Caco-2 (cell line): ENCODE measurements at regions not wholly inside any gene's neighbourhood (a gene's known extent, or its start where the extent isn't known, plus 50 kb on each side); places are given as distances from the start of the nearest gene placed in this dataset.

ENCODE experiments used
- BruUV-seq: library from RNA; stranded (reverse); fragments of 400-500 nt; replicated peaks from 2 replicates; lab custom pipeline; 2021; lab: Mats Ljungman, UMichigan
- CTCF ChIA-PET: fragments of 300-600 bp; sonication (Branson Sonifier 250); formaldehyde crosslinking; loops from one replicate; lab custom pipeline; 2022; ENCODE audit warnings: antibody characterized with exemption; lab: Charles Lee
- POLR2A ChIA-PET: fragments of 300-600 bp; sonication (Branson Sonifier 250); formaldehyde crosslinking; loops from one replicate; lab custom pipeline; 2022; ENCODE audit warnings: antibody characterized with exemption; lab: Charles Lee
- DNase-seq, 2 experiments: peaks; one replicate each; pipeline versions ENCODE4 v3.0.0 to v3.0.0-alpha.2; 2020 to 2022
- H3K27me3 ChIP-seq: replicated peaks from 2 replicates; pipeline ENCODE4 v1.6.0; 2011; ENCODE audit warnings: low read length; ENCODE audit not compliant: control insufficient read depth, insufficient read depth
- H3K36me3 ChIP-seq: 2 replicates; pipeline ENCODE4 v1.5.1; 2011; ENCODE audit warnings: low read length; ENCODE audit not compliant: control insufficient read depth, insufficient read depth
- H3K4me1 ChIP-seq: fragments of 250-450 bp; sonication (Bioruptor Pico); 2 replicates; pipeline ENCODE4 v1.5.1; 2020; ENCODE audit warnings: mild to moderate bottlenecking
- H3K4me3 ChIP-seq: 2 replicates; pipeline ENCODE4 v1.5.1; 2011; ENCODE audit warnings: low read depth, mild to moderate bottlenecking, control low read depth, low read length
- H3K9me3 ChIP-seq: fragments of 250-450 bp; sonication (Bioruptor Pico); 2 replicates; pipeline ENCODE4 v1.5.1; 2020; ENCODE audit warnings: mild to moderate bottlenecking, moderate library complexity
- H3K27ac Mint-ChIP-seq: one replicate; pipeline ENCODE4 v1.8.0; 2022; ENCODE audit warnings: mixed read lengths; ENCODE audit not compliant: unreplicated experiment
- H3K27me3 Mint-ChIP-seq: one replicate; pipeline ENCODE4 v1.8.0; 2022; ENCODE audit warnings: mixed read lengths; ENCODE audit not compliant: insufficient read depth, unreplicated experiment
- H3K36me3 Mint-ChIP-seq: one replicate; pipeline ENCODE4 v1.8.0; 2022; ENCODE audit warnings: mild to moderate bottlenecking, mixed read lengths; ENCODE audit not compliant: insufficient read depth, unreplicated experiment
- H3K4me1 Mint-ChIP-seq: one replicate; pipeline ENCODE4 v1.8.0; 2022; ENCODE audit warnings: low read depth, mixed read lengths; ENCODE audit not compliant: unreplicated experiment
- H3K4me3 Mint-ChIP-seq: one replicate; pipeline ENCODE4 v1.8.0; 2022; ENCODE audit warnings: mild to moderate bottlenecking, moderate library complexity, mixed read lengths; ENCODE audit not compliant: unreplicated experiment
- H3K9me3 Mint-ChIP-seq: one replicate; pipeline ENCODE4 v1.8.0; 2022; ENCODE audit warnings: mixed read lengths; ENCODE audit not compliant: unreplicated experiment
- CTCF ChIP-seq, 2 experiments: fragments of 200-600 bp in 1 of 2; IDR thresholded peaks; 1 replicate in 1 of 2; 2 replicates in 1 of 2; pipeline versions ENCODE4 v1.5.1 to v1.8.0; 2011 to 2022; ENCODE audit warnings: antibody characterized with exemption in 1 of 2, control low read depth in 1 of 2, inconsistent platforms in 1 of 2, low read depth in 1 of 2, low read length in 1 of 2, mild to moderate bottlenecking in 1 of 2, moderate library complexity in 1 of 2; ENCODE audit not compliant: insufficient read depth in 1 of 2, severe bottlenecking in 1 of 2, unreplicated experiment in 1 of 2
- intact Hi-C: fragments of 100-400 bp; cut with micrococcal nuclease; formaldehyde crosslinking; loops from one replicate; pipeline ENCODE4 v1.10.0; 2022; ENCODE audit not compliant: unreplicated experiment

GRCh38 chr6:128784266-128784665, 98.7 kb upstream of the LAMA2 start:
- H3K9me3 ChIP-seq, result no peaks in the 10 kb centered on the region
- ChIA-PET POLR2A (no interaction called here), CTCF (no interaction called here)
- no peak overlapping the region for H3K4me3 ChIP-seq
- intact Hi-C loops, result no loop called here
- Mint-ChIP-seq H3K36me3 (no peaks in the 10 kb centered on the region), H3K9me3 (no peaks in the 10 kb centered on the region), H3K27ac (no peak overlapping the region), H3K27me3 (peaks cover 9% of the 10 kb centered on the region), H3K4me1 (no peaks in the 10 kb centered on the region), H3K4me3 (no peak overlapping the region)
- no peak for DNase-seq
- no TSS peak for BruUV-seq
- TF ChIP-seq CTCF (IDR thresholded peaks at IDR 0.05; ENCODE audit: insufficient read depth in 1 of 2, low read depth in 1 of 2, low read length in 1 of 2, severe bottlenecking in 1 of 2, unreplicated experiment in 1 of 2), result no peak
- H3K36me3 ChIP-seq, result no peaks in the 10 kb centered on the region
- H3K27me3 ChIP-seq, result no peaks in the 10 kb centered on the region
- H3K4me1 ChIP-seq, result no peaks in the 10 kb centered on the region

GRCh38 chr6:128768187-128768586, 114.8 kb upstream of the LAMA2 start:
- H3K36me3 ChIP-seq, result no peaks in the 10 kb centered on the region
- intact Hi-C loops, result no loop called here
- Mint-ChIP-seq H3K36me3 (no peaks in the 10 kb centered on the region), H3K4me1 (no peaks in the 10 kb centered on the region), H3K4me3 (no peak overlapping the region), H3K27me3 (peaks cover 2% of the 10 kb centered on the region), H3K9me3 (no peaks in the 10 kb centered on the region), H3K27ac (no peak overlapping the region)
- no peak for DNase-seq
- no peak overlapping the region for H3K4me3 ChIP-seq
- H3K9me3 ChIP-seq, result 0 out of 2 replicates have a peak, but pooled peaks cover 5% of the 10 kb centered on the region
- ChIA-PET CTCF (no interaction called here), POLR2A (no interaction called here)
- H3K27me3 ChIP-seq, result no peaks in the 10 kb centered on the region
- no peaks in the 10 kb centered on the region for H3K4me1 ChIP-seq
- no TSS peak for BruUV-seq
- TF ChIP-seq CTCF (IDR thresholded peaks at IDR 0.05; ENCODE audit: insufficient read depth in 1 of 2, low read depth in 1 of 2, low read length in 1 of 2, severe bottlenecking in 1 of 2, unreplicated experiment in 1 of 2), result no peak

GRCh38 chr6:128767705-128768104, 115.2 kb upstream of the LAMA2 start:
- Histone ChIP-seq H3K4me3 (no peak overlapping the region), H3K27me3 (no peaks in the 10 kb centered on the region), H3K9me3 (0 out of 2 replicates have a peak, but pooled peaks cover 5% of the 10 kb centered on the region), H3K36me3 (no peaks in the 10 kb centered on the region), H3K4me1 (no peaks in the 10 kb centered on the region)
- Mint-ChIP-seq H3K27me3 (peaks cover 2% of the 10 kb centered on the region), H3K4me1 (no peaks in the 10 kb centered on the region), H3K4me3 (no peak overlapping the region), H3K36me3 (no peaks in the 10 kb centered on the region), H3K9me3 (no peaks in the 10 kb centered on the region), H3K27ac (no peak overlapping the region)
- intact Hi-C loops, result no loop called here
- BruUV-seq, result no TSS peak
- DNase-seq, result no peak
- no peak for TF ChIP-seq CTCF (IDR thresholded peaks at IDR 0.05; ENCODE audit: insufficient read depth in 1 of 2, low read depth in 1 of 2, low read length in 1 of 2, severe bottlenecking in 1 of 2, unreplicated experiment in 1 of 2)
- ChIA-PET CTCF (no interaction called here), POLR2A (no interaction called here)
